PC-3 (cell line): ENCODE measurements at regions not wholly inside any gene's neighbourhood (a gene's known extent, or its start where the extent isn't known, plus 50 kb on each side); places are given as distances from the start of the nearest gene placed in this dataset.

Experiments
- ATAC-seq: fragments of 200-7000 bp; cut with Tn5 transposase; 2 replicates; pipeline ENCODE4 v1.9.1; 2020; ENCODE audit warnings: mild to moderate bottlenecking, moderate library complexity
- BruUV-seq: library from RNA; stranded (reverse); fragments of 400-500 nt; replicated peaks from 2 replicates; lab custom pipeline; 2021; lab: Mats Ljungman, UMichigan
- CTCF ChIA-PET: fragments of 300-600 bp; sonication (Branson Sonifier 250); formaldehyde crosslinking; loops from one replicate; lab custom pipeline; 2022; ENCODE audit warnings: antibody characterized with exemption; lab: Charles Lee
- POLR2A ChIA-PET: fragments of 300-600 bp; sonication (Branson Sonifier 250); formaldehyde crosslinking; loops from one replicate; lab custom pipeline; 2022; ENCODE audit warnings: antibody characterized with exemption; ENCODE audit not compliant: unreplicated experiment; lab: Charles Lee
- DNase-seq: peaks from one replicate; pipeline ENCODE4 v3.0.0-alpha.2; 2015
- H2AFZ ChIP-seq: fragments of 300-600 bp; sonication (generic); 2 replicates; pipeline ENCODE4 v1.6.0; 2016; ENCODE audit warnings: antibody characterized with exemption, low read length
- H3F3A ChIP-seq: fragments of 300-600 bp; sonication (generic); one replicate; pipeline ENCODE4 v1.6.0; 2017; ENCODE audit warnings: antibody characterized with exemption, low read length, control low read depth, mild to moderate bottlenecking; ENCODE audit not compliant: unreplicated experiment
- H3K27ac ChIP-seq: fragments of 300-600 bp; sonication (generic); 2 replicates; pipeline ENCODE4 v1.5.1; 2016; ENCODE audit warnings: mild to moderate bottlenecking, low read length
- H3K27me3 ChIP-seq: fragments of 300-600 bp; sonication (generic); 2 replicates; pipeline ENCODE4 v1.6.1; 2016; ENCODE audit warnings: low read length, mixed read lengths
- H3K36me3 ChIP-seq: fragments of 300-600 bp; sonication (generic); 2 replicates; pipeline ENCODE4 v1.6.1; 2016; ENCODE audit warnings: low read depth, mixed run types, low read length, mixed read lengths
- H3K4me1 ChIP-seq: fragments of 300-600 bp; sonication (generic); 2 replicates; pipeline ENCODE4 v1.5.1; 2016; ENCODE audit warnings: low read length; ENCODE audit not compliant: insufficient read depth
- H3K4me2 ChIP-seq: fragments of 300-600 bp; sonication (generic); 2 replicates; pipeline ENCODE4 v1.6.0; 2016; ENCODE audit warnings: low read length
- H3K4me3 ChIP-seq: fragments of 300-600 bp; sonication (generic); 2 replicates; pipeline ENCODE4 v1.5.1; 2016; ENCODE audit warnings: mild to moderate bottlenecking, low read length, mixed read lengths
- H3K79me2 ChIP-seq: fragments of 300-600 bp; sonication (generic); 2 replicates; pipeline ENCODE4 v1.6.1; 2017; ENCODE audit warnings: low read length, mixed read lengths
- H3K9ac ChIP-seq: fragments of 300-600 bp; sonication (generic); 2 replicates; pipeline ENCODE4 v1.6.0; 2016; ENCODE audit warnings: mild to moderate bottlenecking, low read length
- H3K9me2 ChIP-seq: fragments of 300-600 bp; sonication (generic); replicated peaks from 2 replicates; pipeline ENCODE4 v1.6.1; 2016; ENCODE audit warnings: mixed run types, low read length, mixed read lengths
- H3K9me3 ChIP-seq: fragments of 300-600 bp; sonication (generic); 2 replicates; pipeline ENCODE4 v1.6.1; 2016; ENCODE audit warnings: low read length, mixed read lengths
- H4K20me1 ChIP-seq: fragments of 300-600 bp; sonication (generic); 2 replicates; pipeline ENCODE4 v1.6.1; 2016; ENCODE audit warnings: low read length, mixed read lengths
- EZH2 ChIP-seq: fragments of 300-600 bp; sonication (generic); IDR thresholded peaks from one replicate; pipeline ENCODE4 v1.6.1; 2017; ENCODE audit warnings: antibody characterized with exemption, mild to moderate bottlenecking, low read length; ENCODE audit not compliant: unreplicated experiment
- EZH2phosphoT487 ChIP-seq: fragments of 300-600 bp; sonication (generic); IDR thresholded peaks from 2 replicates; pipeline ENCODE4 v1.6.1; 2018; ENCODE audit warnings: mild to moderate bottlenecking, antibody characterized with exemption, low read length, borderline replicate concordance
- intact Hi-C: fragments of 100-400 bp; cut with micrococcal nuclease; formaldehyde crosslinking; loops from 2 replicates; pipeline ENCODE4 v1.9.0; 2023
- TF ChIP-seq, protein P1 (sequence below): fragments of 300-600 bp; sonication (generic); conservative IDR thresholded peaks from 2 replicates; pipeline ENCODE4 v1.5.1; 2017; ENCODE audit warnings: antibody characterized with exemption, low read depth, mild to moderate bottlenecking, low read length

DNA sequence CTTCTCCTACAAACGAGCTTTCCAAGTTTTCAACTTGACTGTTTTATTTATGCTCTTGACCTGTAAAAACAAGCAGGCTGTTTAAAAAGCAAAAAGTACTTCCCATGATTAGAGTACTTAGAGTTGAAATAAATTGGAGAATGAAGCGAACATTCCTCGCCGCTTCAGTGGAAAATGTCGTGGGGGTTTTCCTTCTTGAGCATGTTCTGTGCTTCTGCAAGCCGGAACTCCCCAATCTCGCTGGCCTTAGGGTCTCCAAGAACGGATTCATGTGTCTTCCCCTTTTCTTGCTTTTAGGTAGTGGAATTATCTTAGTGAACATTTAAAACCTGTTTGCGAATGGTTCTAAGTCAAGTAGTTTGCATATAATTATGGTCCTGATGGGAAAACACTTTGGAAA lies 103.6 kb upstream of the ZNF536 start:
- Histone ChIP-seq H3K79me2 (no peaks in the 10 kb centered on the region), H3K36me3 (no peaks in the 10 kb centered on the region), H3K4me3 (no peak overlapping the region), H3K27me3 (peaks cover 41% of the 10 kb centered on the region), H3F3A (no peaks in the 10 kb centered on the region), H3K4me1 (no peaks in the 10 kb centered on the region), H3K9me3 (no peaks in the 10 kb centered on the region), H3K9ac (no peak overlapping the region), H4K20me1 (no peaks in the 10 kb centered on the region), H3K27ac (no peak overlapping the region), H2AFZ (no peak overlapping the region), H3K4me2 (no peak overlapping the region), H3K9me2 (no peaks in the 10 kb centered on the region)
- no peak for ATAC-seq
- ChIA-PET POLR2A (no interaction called here), CTCF (no interaction called here)
- DNase-seq = no peak
- BruUV-seq = no TSS peak
- TF ChIP-seq EZH2phosphoT487 (no peak), EZH2 (no peak)
- TF ChIP-seq, protein P1, sequence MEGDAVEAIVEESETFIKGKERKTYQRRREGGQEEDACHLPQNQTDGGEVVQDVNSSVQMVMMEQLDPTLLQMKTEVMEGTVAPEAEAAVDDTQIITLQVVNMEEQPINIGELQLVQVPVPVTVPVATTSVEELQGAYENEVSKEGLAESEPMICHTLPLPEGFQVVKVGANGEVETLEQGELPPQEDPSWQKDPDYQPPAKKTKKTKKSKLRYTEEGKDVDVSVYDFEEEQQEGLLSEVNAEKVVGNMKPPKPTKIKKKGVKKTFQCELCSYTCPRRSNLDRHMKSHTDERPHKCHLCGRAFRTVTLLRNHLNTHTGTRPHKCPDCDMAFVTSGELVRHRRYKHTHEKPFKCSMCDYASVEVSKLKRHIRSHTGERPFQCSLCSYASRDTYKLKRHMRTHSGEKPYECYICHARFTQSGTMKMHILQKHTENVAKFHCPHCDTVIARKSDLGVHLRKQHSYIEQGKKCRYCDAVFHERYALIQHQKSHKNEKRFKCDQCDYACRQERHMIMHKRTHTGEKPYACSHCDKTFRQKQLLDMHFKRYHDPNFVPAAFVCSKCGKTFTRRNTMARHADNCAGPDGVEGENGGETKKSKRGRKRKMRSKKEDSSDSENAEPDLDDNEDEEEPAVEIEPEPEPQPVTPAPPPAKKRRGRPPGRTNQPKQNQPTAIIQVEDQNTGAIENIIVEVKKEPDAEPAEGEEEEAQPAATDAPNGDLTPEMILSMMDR = no peak
- intact Hi-C loops = no loop called here

- Histone ChIP-seq H3F3A (no peaks in the 10 kb centered on the region), H4K20me1 (no peaks in the 10 kb centered on the region), H3K9me2 (no peaks in the 10 kb centered on the region), H3K79me2 (no peaks in the 10 kb centered on the region), H3K4me2 (no peak overlapping the region), H2AFZ (no peak overlapping the region), H3K4me1 (no peaks in the 10 kb centered on the region), H3K4me3 (no peak overlapping the region), H3K9ac (no peak overlapping the region), H3K27me3 (peaks cover 37% of the 10 kb centered on the region), H3K27ac (no peak overlapping the region), H3K36me3 (no peaks in the 10 kb centered on the region), H3K9me3 (no peaks in the 10 kb centered on the region)
- ATAC-seq (no peak), DNase-seq (no peak)
- intact Hi-C loops = no loop called here
- ChIA-PET CTCF (no interaction called here), POLR2A (no interaction called here)
- BruUV-seq = no TSS peak
- TF ChIP-seq EZH2 (no peak), EZH2phosphoT487 (no peak)
- TF ChIP-seq, protein P1 = no peak
Measured at GRCh38 chr19:30269638-30270037, 102.5 kb upstream of the ZNF536 start.

DNA sequence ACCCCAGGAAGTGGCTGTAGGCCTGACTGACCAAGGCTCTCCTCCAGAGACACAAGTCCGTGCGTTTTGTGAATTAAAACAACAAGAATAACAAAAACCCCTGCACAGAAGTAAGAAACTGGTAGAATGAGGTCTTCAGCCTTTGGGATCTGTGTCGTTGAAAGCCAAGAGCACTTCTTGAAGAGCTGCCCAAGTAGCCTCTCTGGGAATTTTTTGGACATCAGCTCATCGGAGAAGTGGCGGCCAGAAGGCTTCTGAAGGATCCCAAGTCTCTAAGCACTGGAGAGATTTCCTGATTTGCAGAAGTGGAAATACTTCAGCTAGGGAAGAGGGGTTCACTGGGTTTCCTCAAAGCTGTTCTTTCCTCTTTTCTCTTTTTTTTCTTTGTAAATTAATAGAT lies 100.4 kb upstream of the ZNF536 start:
- ChIA-PET POLR2A (no interaction called here), CTCF (no interaction called here)
- Histone ChIP-seq H3F3A (no peaks in the 10 kb centered on the region), H2AFZ (no peak overlapping the region), H3K27ac (no peak overlapping the region), H3K4me3 (no peak overlapping the region), H4K20me1 (no peaks in the 10 kb centered on the region), H3K9me3 (no peaks in the 10 kb centered on the region), H3K9ac (no peak overlapping the region), H3K27me3 (peaks cover 43% of the 10 kb centered on the region), H3K4me2 (no peak overlapping the region), H3K9me2 (no peaks in the 10 kb centered on the region), H3K36me3 (no peaks in the 10 kb centered on the region), H3K4me1 (no peaks in the 10 kb centered on the region), H3K79me2 (no peaks in the 10 kb centered on the region)
- no peak for DNase-seq
- intact Hi-C loops = no loop called here
- no peak for ATAC-seq
- BruUV-seq = no TSS peak
- TF ChIP-seq EZH2phosphoT487 = no peak
- no peak for TF ChIP-seq EZH2
- TF ChIP-seq, protein P1 = no peak
